ENCODE measurements at regions not wholly inside any gene's neighbourhood (a gene's known extent, or its start where the extent isn't known, plus 50 kb on each side); places are given as distances from the start of the nearest gene placed in this dataset.

- H3K4me1 Mint-ChIP-seq (ENCODE audit: low read depth, unreplicated experiment) = peaks cover 9% of the 10 kb centered on the region
- peak overlapping the region; percentile 75 for H2AFZ ChIP-seq (ENCODE audit: low read depth, low read length)
- no peak overlapping the region for H3K4me3 Mint-ChIP-seq (ENCODE audit: unreplicated experiment)
- H4K20me1 ChIP-seq (ENCODE audit: insufficient read depth, low read length) = no peaks in the 10 kb centered on the region
- H3K27ac ChIP-seq (ENCODE audit: low read depth, low read length) = peak overlapping the region; percentile 95
- peak overlapping the region; percentile 7 for H3K4me3 ChIP-seq (ENCODE audit: insufficient read depth, low read depth, low read length)
- no peaks in the 10 kb centered on the region for H3K27me3 ChIP-seq (ENCODE audit: insufficient read depth, low read length)
- H3K9ac ChIP-seq (ENCODE audit: low read length) = peak overlapping the region; percentile 73
- no peak overlapping the region for H3K27ac Mint-ChIP-seq (ENCODE audit: unreplicated experiment)
- H3K36me3 ChIP-seq (ENCODE audit: insufficient read depth, low read length) = no peaks in the 10 kb centered on the region
- TF ChIP-seq EZH2 (IDR thresholded peaks at IDR 0.05; ENCODE audit: insufficient read depth, low read length) (no peak), CTCF (IDR thresholded peaks at IDR 0.05; ENCODE audit: insufficient read depth, low read depth, low read length) (no peak)
- no peaks in the 10 kb centered on the region for H3K9me3 Mint-ChIP-seq (ENCODE audit: unreplicated experiment)
- no peaks in the 10 kb centered on the region for H3K79me2 ChIP-seq (ENCODE audit: insufficient read depth, low read length)
- no peaks in the 10 kb centered on the region for H3K9me3 ChIP-seq (ENCODE audit: insufficient read depth, low read depth, low read length)
- peak overlapping the region; percentile 74 for H3K4me2 ChIP-seq (ENCODE audit: low read length)
- DNase-seq (ENCODE audit: low read depth) (peak; percentile 95), FAIRE-seq (no peak)
- no peaks in the 10 kb centered on the region for H3K36me3 Mint-ChIP-seq (ENCODE audit: low read depth, unreplicated experiment)
- no peaks in the 10 kb centered on the region for H3K27me3 Mint-ChIP-seq (ENCODE audit: low read depth, unreplicated experiment)
- peaks cover 16% of the 10 kb centered on the region for H3K4me1 ChIP-seq (ENCODE audit: insufficient read depth, low read length)
These were observed 498.6 kb downstream of the TXNL1 start for GRCh38 chr18:56139792-56140254.

GRCh38 chr18:56139372-56139771 lies 499.0 kb downstream of the TXNL1 start:
- no peaks in the 10 kb centered on the region for H4K20me1 ChIP-seq (ENCODE audit: insufficient read depth, low read length)
- no peaks in the 10 kb centered on the region for H3K36me3 Mint-ChIP-seq (ENCODE audit: low read depth, unreplicated experiment)
- peak overlapping the region; percentile 73 for H3K9ac ChIP-seq (ENCODE audit: low read length)
- H3K9me3 ChIP-seq (ENCODE audit: insufficient read depth, low read depth, low read length) = no peaks in the 10 kb centered on the region
- H3K4me3 Mint-ChIP-seq (ENCODE audit: unreplicated experiment) = no peak overlapping the region
- no peak overlapping the region for H3K4me3 ChIP-seq (ENCODE audit: insufficient read depth, low read depth, low read length)
- peaks cover 16% of the 10 kb centered on the region for H3K4me1 ChIP-seq (ENCODE audit: insufficient read depth, low read length)
- FAIRE-seq (no peak), DNase-seq (ENCODE audit: low read depth) (no peak)
- H3K27ac ChIP-seq (ENCODE audit: low read depth, low read length) = peak overlapping the region; percentile 95
- H3K36me3 ChIP-seq (ENCODE audit: insufficient read depth, low read length) = no peaks in the 10 kb centered on the region
- H3K4me2 ChIP-seq (ENCODE audit: low read length) = peak overlapping the region; percentile 74
- H3K27ac Mint-ChIP-seq (ENCODE audit: unreplicated experiment) = no peak overlapping the region
- no peak for TF ChIP-seq CTCF (IDR thresholded peaks at IDR 0.05; ENCODE audit: insufficient read depth, low read depth, low read length)
- no peak for TF ChIP-seq EZH2 (IDR thresholded peaks at IDR 0.05; ENCODE audit: insufficient read depth, low read length)
- no peaks in the 10 kb centered on the region for H3K9me3 Mint-ChIP-seq (ENCODE audit: unreplicated experiment)
- H3K27me3 Mint-ChIP-seq (ENCODE audit: low read depth, unreplicated experiment) = no peaks in the 10 kb centered on the region
- H3K27me3 ChIP-seq (ENCODE audit: insufficient read depth, low read length) = no peaks in the 10 kb centered on the region
- peaks cover 9% of the 10 kb centered on the region for H3K4me1 Mint-ChIP-seq (ENCODE audit: low read depth, unreplicated experiment)
- H2AFZ ChIP-seq (ENCODE audit: low read depth, low read length) = peak overlapping the region; percentile 75
- H3K79me2 ChIP-seq (ENCODE audit: insufficient read depth, low read length) = no peaks in the 10 kb centered on the region

GRCh38 chr18:56136105-56136504 lies 502.3 kb downstream of the TXNL1 start:
- Histone ChIP-seq H3K4me2 (ENCODE audit: low read length) (no peak overlapping the region), H3K36me3 (ENCODE audit: insufficient read depth, low read length) (no peaks in the 10 kb centered on the region), H4K20me1 (ENCODE audit: insufficient read depth, low read length) (no peaks in the 10 kb centered on the region), H3K4me3 (ENCODE audit: insufficient read depth, low read depth, low read length) (no peak overlapping the region), H2AFZ (ENCODE audit: low read depth, low read length) (no peak overlapping the region), H3K27me3 (ENCODE audit: insufficient read depth, low read length) (no peaks in the 10 kb centered on the region), H3K9me3 (ENCODE audit: insufficient read depth, low read depth, low read length) (no peaks in the 10 kb centered on the region), H3K27ac (ENCODE audit: low read depth, low read length) (no peak overlapping the region), H3K9ac (ENCODE audit: low read length) (no peak overlapping the region), H3K4me1 (ENCODE audit: insufficient read depth, low read length) (peaks cover 16% of the 10 kb centered on the region), H3K79me2 (ENCODE audit: insufficient read depth, low read length) (no peaks in the 10 kb centered on the region)
- no peak for FAIRE-seq
- no peak for TF ChIP-seq CTCF (IDR thresholded peaks at IDR 0.05; ENCODE audit: insufficient read depth, low read depth, low read length)
- no peak for TF ChIP-seq EZH2 (IDR thresholded peaks at IDR 0.05; ENCODE audit: insufficient read depth, low read length)
- Mint-ChIP-seq H3K27ac (ENCODE audit: unreplicated experiment) (no peak overlapping the region), H3K27me3 (ENCODE audit: low read depth, unreplicated experiment) (no peaks in the 10 kb centered on the region), H3K4me3 (ENCODE audit: unreplicated experiment) (no peak overlapping the region), H3K9me3 (ENCODE audit: unreplicated experiment) (peaks cover 3% of the 10 kb centered on the region), H3K4me1 (ENCODE audit: low read depth, unreplicated experiment) (peaks cover 9% of the 10 kb centered on the region), H3K36me3 (ENCODE audit: low read depth, unreplicated experiment) (no peaks in the 10 kb centered on the region)
- DNase-seq (ENCODE audit: low read depth) = no peak
